GM12873 (cell line): ENCODE measurements at regions not wholly inside any gene's neighbourhood (a gene's known extent, or its start where the extent isn't known, plus 50 kb on each side); places are given as distances from the start of the nearest gene placed in this dataset.

ENCODE experiments used
- TF ChIP-seq, protein P1 (sequence below): IDR thresholded peaks from 2 replicates; pipeline ENCODE4 v1.5.1; 2012; ENCODE audit warnings: low read depth, mild to moderate bottlenecking, moderate library complexity, low read length, control low read depth; ENCODE audit not compliant: insufficient read depth; ENCODE audit errors: missing control alignments

GRCh38 chr5:89034588-89034987 is 151.6 kb upstream of the MEF2C start:
- TF ChIP-seq, protein P1, sequence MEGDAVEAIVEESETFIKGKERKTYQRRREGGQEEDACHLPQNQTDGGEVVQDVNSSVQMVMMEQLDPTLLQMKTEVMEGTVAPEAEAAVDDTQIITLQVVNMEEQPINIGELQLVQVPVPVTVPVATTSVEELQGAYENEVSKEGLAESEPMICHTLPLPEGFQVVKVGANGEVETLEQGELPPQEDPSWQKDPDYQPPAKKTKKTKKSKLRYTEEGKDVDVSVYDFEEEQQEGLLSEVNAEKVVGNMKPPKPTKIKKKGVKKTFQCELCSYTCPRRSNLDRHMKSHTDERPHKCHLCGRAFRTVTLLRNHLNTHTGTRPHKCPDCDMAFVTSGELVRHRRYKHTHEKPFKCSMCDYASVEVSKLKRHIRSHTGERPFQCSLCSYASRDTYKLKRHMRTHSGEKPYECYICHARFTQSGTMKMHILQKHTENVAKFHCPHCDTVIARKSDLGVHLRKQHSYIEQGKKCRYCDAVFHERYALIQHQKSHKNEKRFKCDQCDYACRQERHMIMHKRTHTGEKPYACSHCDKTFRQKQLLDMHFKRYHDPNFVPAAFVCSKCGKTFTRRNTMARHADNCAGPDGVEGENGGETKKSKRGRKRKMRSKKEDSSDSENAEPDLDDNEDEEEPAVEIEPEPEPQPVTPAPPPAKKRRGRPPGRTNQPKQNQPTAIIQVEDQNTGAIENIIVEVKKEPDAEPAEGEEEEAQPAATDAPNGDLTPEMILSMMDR: no peak

- TF ChIP-seq, protein P1: no peak
Observed at GRCh38 chr5:89030798-89031197, 147.8 kb upstream of the MEF2C start.

DNA sequence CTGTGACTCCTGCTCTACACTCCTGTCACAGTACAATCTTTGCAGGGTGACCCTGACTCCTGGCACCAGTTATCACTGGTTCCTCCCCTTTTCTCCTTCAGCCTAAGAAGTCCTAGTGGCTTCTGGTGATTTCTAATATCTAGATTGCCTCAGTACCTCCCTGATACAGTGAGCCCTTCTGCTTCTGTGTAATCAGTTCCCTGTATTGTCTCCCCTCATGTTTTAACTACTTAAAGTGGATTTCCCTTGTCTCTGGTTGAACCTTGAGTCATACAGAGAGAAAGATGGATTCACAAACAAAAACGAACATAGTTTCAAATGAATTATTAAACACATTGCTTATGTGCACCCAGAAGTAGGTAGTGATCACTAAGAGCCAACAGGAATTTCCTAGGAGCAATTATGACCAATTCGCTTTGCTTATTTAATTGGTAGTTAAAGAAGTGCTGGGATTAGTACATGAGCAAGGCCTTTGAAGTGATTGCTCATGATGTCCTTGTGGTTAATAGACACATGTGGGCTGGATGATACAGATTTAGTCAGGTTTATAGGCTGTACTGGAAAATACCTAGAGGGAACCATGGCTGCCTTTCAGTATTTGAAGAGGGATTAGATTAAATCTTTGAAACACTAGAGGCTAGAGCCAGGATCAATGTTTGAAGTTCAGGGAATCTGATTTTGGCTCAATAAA is 145.8 kb upstream of the MEF2C start:
- TF ChIP-seq, protein P1: no peak

DNA sequence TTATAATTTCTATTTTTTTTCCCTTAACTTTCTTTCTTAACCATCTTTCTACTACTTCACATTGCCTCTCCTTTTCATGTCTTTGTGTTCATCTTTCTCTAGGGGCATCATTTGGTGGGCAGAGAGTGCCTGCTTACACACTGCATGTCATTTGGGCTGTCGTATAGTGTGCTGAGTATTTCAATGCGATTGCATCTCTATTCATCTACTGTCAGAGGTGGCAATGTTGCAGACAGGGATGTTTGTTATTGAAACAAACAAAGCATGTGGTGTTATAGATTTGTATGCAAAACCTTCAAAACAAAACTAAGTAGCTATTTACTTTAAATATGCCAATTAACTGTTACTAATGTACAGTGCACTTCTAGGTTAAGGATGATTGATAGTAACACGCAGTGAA is 141.1 kb upstream of the MEF2C start:
- TF ChIP-seq, protein P1: no peak

DNA sequence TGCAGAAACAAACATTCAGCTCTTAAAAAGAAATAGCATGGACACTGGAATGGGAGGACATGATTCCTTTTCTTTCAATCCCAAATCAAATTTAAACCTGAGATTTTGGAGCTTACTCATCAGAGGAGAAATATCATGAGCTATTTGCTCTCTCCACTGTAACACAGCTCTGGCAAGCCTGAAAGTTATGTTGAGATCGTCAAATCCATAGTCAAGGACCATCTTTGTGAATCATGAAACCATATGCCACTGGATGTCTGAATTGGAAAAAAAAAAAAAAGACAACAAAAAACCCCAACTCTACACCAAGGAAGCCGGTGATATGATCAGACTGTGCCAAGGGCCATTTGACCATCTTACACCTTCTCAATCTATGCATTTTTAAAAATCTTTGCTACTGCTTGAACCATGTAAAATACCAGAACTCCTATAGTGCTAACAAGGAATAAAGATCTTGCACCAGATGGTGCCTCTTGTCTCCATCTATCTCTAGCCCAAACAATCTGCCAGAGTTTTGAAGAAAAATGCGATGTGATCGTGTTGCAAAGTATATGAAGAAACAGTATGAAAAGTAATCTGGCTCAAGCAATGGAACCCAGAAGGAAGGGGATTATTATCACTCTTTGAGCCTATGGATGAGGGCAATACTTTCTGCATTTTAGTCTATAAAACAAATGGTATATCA is 138.1 kb upstream of the MEF2C start:
- TF ChIP-seq, protein P1: no peak

DNA sequence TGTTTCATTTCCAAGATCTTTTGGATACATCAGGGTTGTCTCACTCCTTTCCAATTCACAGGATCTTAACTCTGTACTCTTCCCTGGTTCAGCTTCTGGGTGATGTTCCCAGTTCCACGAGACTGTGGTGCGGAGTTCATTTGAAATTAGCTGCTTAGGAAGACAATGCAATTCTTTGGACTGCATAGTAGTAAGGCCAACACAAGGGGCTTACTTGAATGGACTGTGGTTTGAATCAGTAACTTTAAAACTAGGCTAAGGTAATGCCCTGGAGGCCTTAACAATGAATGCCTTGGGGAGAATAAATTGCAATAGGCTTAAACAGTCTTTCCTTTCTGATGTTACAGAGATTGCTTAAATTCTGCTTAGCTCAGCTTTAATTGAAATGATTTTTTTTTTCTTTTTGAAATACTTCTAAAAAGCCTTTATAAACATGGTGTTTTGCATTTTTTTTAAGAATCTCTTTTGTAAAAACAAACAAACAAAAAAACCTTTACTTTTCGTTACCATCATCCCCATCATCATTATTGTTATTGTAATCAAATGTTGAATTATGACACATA is 133.8 kb upstream of the MEF2C start:
- TF ChIP-seq, protein P1: no peak

DNA sequence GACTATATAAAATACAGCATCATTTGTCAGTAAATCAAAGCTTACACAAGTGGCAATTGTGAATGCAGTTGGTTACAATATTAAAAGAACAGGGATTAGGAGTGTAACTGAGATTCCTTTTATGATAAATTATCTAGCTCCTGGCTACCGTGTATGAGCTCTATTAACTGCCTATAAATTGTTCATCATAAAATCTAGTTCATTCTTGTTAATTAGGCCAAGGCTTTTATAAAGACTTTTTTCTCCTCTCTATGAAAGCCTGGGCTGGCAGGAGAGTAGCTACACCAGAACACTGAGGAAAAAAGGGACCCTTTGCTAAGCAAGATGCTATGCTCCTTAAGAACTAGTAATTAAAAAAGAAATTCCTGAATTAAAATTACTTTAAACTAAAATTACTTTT is 132.4 kb upstream of the MEF2C start:
- TF ChIP-seq, protein P1: no peak
